Liver (tissue), 7 donors: ENCODE measurements at regions not wholly inside any gene's neighbourhood (a gene's known extent, or its start where the extent isn't known, plus 50 kb on each side); places are given as distances from the start of the nearest gene placed in this dataset.

ENCODE experiments used
- DNase-seq: peaks from one replicate; pipeline ENCODE4 v3.0.0-alpha.2; 2017; ENCODE audit warnings: low spot score
- H3K27ac ChIP-seq, 2 donors: one replicate each; pipeline ENCODE4 v1.7.0; 2013; ENCODE audit warnings: inconsistent platforms in 2 of 2, low read length in 2 of 2, control low read depth in 1 of 2, low read depth in 1 of 2, mild to moderate bottlenecking in 1 of 2
- H3K27me3 ChIP-seq, 4 donors: one replicate each; pipeline versions ENCODE4 v1.6.1 to v1.7.0; 2013; ENCODE audit warnings: low read length in 3 of 4, inconsistent platforms in 1 of 4, mild to moderate bottlenecking in 1 of 4, moderate library complexity in 1 of 4; ENCODE audit not compliant: control insufficient read depth in 4 of 4, insufficient read depth in 4 of 4
- H3K36me3 ChIP-seq, 4 donors: one replicate each; pipeline versions ENCODE4 v1.6.1 to v1.7.0; 2013; ENCODE audit warnings: low read length in 3 of 4, mild to moderate bottlenecking in 3 of 4, low read depth in 1 of 4, moderate library complexity in 1 of 4; ENCODE audit not compliant: control insufficient read depth in 4 of 4, insufficient read depth in 3 of 4
- H3K4me1 ChIP-seq, 4 donors: one replicate each; pipeline versions ENCODE4 v1.6.1 to v1.7.0; 2013; ENCODE audit warnings: low read length in 3 of 4, mild to moderate bottlenecking in 3 of 4, moderate library complexity in 1 of 4; ENCODE audit not compliant: control insufficient read depth in 4 of 4, insufficient read depth in 4 of 4
- H3K4me3 ChIP-seq, 3 donors: one replicate each; pipeline versions ENCODE4 v1.6.1 to v1.7.0; 2013; ENCODE audit warnings: low read length in 3 of 3, control low read depth in 1 of 3, low read depth in 1 of 3, mild to moderate bottlenecking in 1 of 3
- H3K9ac ChIP-seq, 2 donors: one replicate each; pipeline ENCODE4 v1.7.0; 2013; ENCODE audit warnings: low read length in 2 of 2, mild to moderate bottlenecking in 2 of 2, moderate library complexity in 2 of 2, control low read depth in 1 of 2, low read depth in 1 of 2
- H3K9me3 ChIP-seq, 4 donors: one replicate each; pipeline versions ENCODE4 v1.6.1 to v1.7.0; 2013; ENCODE audit warnings: low read length in 3 of 4; ENCODE audit not compliant: control insufficient read depth in 4 of 4
- FOXA2 ChIP-seq: IDR thresholded peaks from 2 replicates; pipeline ENCODE4 v1.6.1; 2016; ENCODE audit warnings: antibody characterized with exemption
- HNF4G ChIP-seq: IDR thresholded peaks from 2 replicates; pipeline ENCODE4 v1.6.1; 2016; ENCODE audit warnings: antibody characterized with exemption
- JUND ChIP-seq, 2 donors: IDR thresholded peaks; 2 replicates each; pipeline ENCODE4 v1.6.1; 2016; ENCODE audit warnings: antibody characterized with exemption in 2 of 2
- WGBS: extraction: QIAGEN DNeasy Blood & Tissue Kit; methylation state at CpG from one replicate; pipeline ENCODE4 v1.1.7; 2013; 5-methylcytosine and 5-hydroxymethylcytosine counted together
- donor health status: healthy.
- donor health status: healthy.
- donor health status: healthy.
- donor health status: healthy.

GRCh38 chr11:12623869-12624268 lies 50.4 kb upstream of the TEAD1 start:
- no peak overlapping the region for H3K9ac ChIP-seq
- TF ChIP-seq JUND (IDR thresholded peaks at IDR 0.05) (no peak), HNF4G (no peak), FOXA2 (no peak)
- no peak overlapping the region for H3K27ac ChIP-seq
- no peak overlapping the region for H3K4me3 ChIP-seq
- no peaks in the 10 kb centered on the region for H3K27me3 ChIP-seq
- no peak for DNase-seq
- 7% methylated on average over 1 of the region's 1 CpG for WGBS
- H3K36me3 ChIP-seq = no peaks in the 10 kb centered on the region
- H3K4me1 ChIP-seq = no peaks in the 10 kb centered on the region
- peaks cover 0 to 10% (median 4%) of the 10 kb centered on the region in 4 donors for H3K9me3 ChIP-seq
